Mesenteric fat pad (tissue), 1 donor: ENCODE measurements at regions not wholly inside any gene's neighbourhood (a gene's known extent, or its start where the extent isn't known, plus 50 kb on each side); places are given as distances from the start of the nearest gene placed in this dataset.
"Not testable (repeated sequence)": the region's sequence is repeated elsewhere in the genome, so short reads cannot be mapped to it uniquely, and the experiment has no call there.

Experiments
- DNase-seq: peaks from one replicate; pipeline ENCODE4 v3.0.0-alpha.2; 2020; ENCODE audit warnings: low spot score
- donor health status: DM: yes; HTN: yes; CAD: no.

GRCh38 chr4:148573296-148573695, 131.1 kb upstream of the NR3C2 start:
- DNase-seq: no peak

GRCh38 chr4:148565801-148566200, 123.6 kb upstream of the NR3C2 start:
- no peak for DNase-seq

GRCh38 chr4:148563684-148564083, 121.5 kb upstream of the NR3C2 start:
- DNase-seq: no peak

GRCh38 chr4:148561467-148561866, 119.3 kb upstream of the NR3C2 start:
- no peak for DNase-seq

GRCh38 chr4:148557793-148558192, 115.6 kb upstream of the NR3C2 start:
- no peak for DNase-seq

- no peak for DNase-seq
Measured at GRCh38 chr4:148550788-148551187, 108.6 kb upstream of the NR3C2 start.

- no peak for DNase-seq
Measured at GRCh38 chr4:148542922-148543623, 100.9 kb upstream of the NR3C2 start.

GRCh38 chr4:148540622-148541326, 98.6 kb upstream of the NR3C2 start:
- no peak for DNase-seq

- no peak for DNase-seq
Measured at GRCh38 chr4:148539387-148539786, 97.2 kb upstream of the NR3C2 start.

- not testable (repeated sequence) for DNase-seq
Measured at GRCh38 chr4:148533851-148534250, 91.6 kb upstream of the NR3C2 start.

- DNase-seq: no peak
Measured at GRCh38 chr4:148530114-148530513, 87.9 kb upstream of the NR3C2 start.

GRCh38 chr4:148527571-148527970, 85.4 kb upstream of the NR3C2 start:
- no peak for DNase-seq

- no peak for DNase-seq
Measured at GRCh38 chr4:148522995-148523394, 80.8 kb upstream of the NR3C2 start.

- DNase-seq: no peak
Measured at GRCh38 chr4:148515248-148515647, 73.0 kb upstream of the NR3C2 start.

GRCh38 chr4:148514581-148514980, 72.4 kb upstream of the NR3C2 start:
- DNase-seq: no peak

GRCh38 chr4:148514041-148514440, 71.8 kb upstream of the NR3C2 start:
- DNase-seq: no peak

- DNase-seq: no peak
Measured at GRCh38 chr4:148510211-148510610, 68.0 kb upstream of the NR3C2 start.

GRCh38 chr4:148503681-148504080, 61.5 kb upstream of the NR3C2 start:
- no peak for DNase-seq

GRCh38 chr4:148497258-148497657, 55.0 kb upstream of the NR3C2 start:
- no peak for DNase-seq

GRCh38 chr4:148495463-148495862, 53.2 kb upstream of the NR3C2 start:
- no peak for DNase-seq
